C4-2B (cell line): ENCODE measurements at regions not wholly inside any gene's neighbourhood (a gene's known extent, or its start where the extent isn't known, plus 50 kb on each side); places are given as distances from the start of the nearest gene placed in this dataset.

Experiments
- CTCF ChIP-seq: fragments of 450-650 bp; conservative IDR thresholded peaks from 2 replicates; pipeline ENCODE4 v1.5.1; 2017; ENCODE audit warnings: mild to moderate bottlenecking
- ZFX ChIP-seq: fragments of 450-650 bp; IDR thresholded peaks from 2 replicates; pipeline ENCODE4 v1.6.1; 2017

GRCh38 chr4:108237693-108238092 is 69.0 kb upstream of the LEF1 start:
- TF ChIP-seq CTCF (no peak), ZFX (no peak)
